GM12874 (cell line): ENCODE measurements at regions not wholly inside any gene's neighbourhood (a gene's known extent, or its start where the extent isn't known, plus 50 kb on each side); places are given as distances from the start of the nearest gene placed in this dataset.

Source experiments
- TF ChIP-seq, protein P1 (sequence below): IDR thresholded peaks from 2 replicates; pipeline ENCODE4 v1.5.1; 2011; ENCODE audit warnings: low read depth, mild to moderate bottlenecking, control low read depth, low read length, moderate library complexity; ENCODE audit not compliant: insufficient read depth

- TF ChIP-seq, protein P1, sequence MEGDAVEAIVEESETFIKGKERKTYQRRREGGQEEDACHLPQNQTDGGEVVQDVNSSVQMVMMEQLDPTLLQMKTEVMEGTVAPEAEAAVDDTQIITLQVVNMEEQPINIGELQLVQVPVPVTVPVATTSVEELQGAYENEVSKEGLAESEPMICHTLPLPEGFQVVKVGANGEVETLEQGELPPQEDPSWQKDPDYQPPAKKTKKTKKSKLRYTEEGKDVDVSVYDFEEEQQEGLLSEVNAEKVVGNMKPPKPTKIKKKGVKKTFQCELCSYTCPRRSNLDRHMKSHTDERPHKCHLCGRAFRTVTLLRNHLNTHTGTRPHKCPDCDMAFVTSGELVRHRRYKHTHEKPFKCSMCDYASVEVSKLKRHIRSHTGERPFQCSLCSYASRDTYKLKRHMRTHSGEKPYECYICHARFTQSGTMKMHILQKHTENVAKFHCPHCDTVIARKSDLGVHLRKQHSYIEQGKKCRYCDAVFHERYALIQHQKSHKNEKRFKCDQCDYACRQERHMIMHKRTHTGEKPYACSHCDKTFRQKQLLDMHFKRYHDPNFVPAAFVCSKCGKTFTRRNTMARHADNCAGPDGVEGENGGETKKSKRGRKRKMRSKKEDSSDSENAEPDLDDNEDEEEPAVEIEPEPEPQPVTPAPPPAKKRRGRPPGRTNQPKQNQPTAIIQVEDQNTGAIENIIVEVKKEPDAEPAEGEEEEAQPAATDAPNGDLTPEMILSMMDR = no peak
Observed at GRCh38 chr2:13669607-13670006, 952.9 kb downstream of the TRIB2 start.

DNA sequence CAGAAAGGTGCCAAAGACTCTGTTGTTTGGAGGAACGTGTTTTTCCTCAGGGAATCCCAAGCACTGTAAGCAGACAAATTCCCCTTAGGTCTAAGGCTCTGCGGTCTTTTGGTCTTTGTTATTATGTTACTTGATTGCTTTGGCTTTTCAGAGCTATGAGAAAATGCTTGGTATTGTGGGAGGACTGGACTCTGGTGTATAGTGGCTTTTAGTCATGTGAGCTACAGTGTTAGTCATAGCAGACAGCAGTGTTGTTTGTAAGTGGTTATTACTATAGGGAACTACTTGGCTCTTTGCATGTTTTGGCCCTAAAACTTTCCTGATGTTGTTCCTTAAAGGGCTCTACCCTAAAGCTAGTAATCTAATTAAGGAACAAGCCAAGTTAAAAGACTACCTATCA, 956.2 kb upstream of the LRATD1 start:
- TF ChIP-seq, protein P1 = no peak

- TF ChIP-seq, protein P1 = no peak
Observed at GRCh38 chr2:13681936-13682335, 950.6 kb upstream of the LRATD1 start.

- TF ChIP-seq, protein P1 = no peak
Observed at GRCh38 chr2:13682540-13683272, 949.8 kb upstream of the LRATD1 start.

DNA sequence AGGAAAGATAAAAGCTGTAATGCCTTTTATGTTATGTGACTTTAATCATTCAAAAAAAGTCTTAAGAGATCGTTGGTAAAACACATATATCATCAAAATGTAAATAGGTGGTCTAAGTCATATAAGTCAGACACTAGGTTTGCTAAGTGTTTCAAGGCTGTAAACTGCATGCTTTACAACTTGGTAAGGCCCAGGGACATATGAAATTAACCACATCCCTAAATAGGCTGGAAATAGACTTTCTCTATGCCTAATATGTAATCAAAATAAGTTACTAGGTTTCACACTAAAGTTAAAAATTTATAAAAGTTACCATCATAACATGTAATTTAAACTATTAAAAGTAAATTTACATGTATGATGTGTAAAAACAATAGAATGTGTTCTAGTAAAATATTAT, 946.3 kb upstream of the LRATD1 start:
- TF ChIP-seq, protein P1 = no peak

- TF ChIP-seq, protein P1 = no peak
Observed at GRCh38 chr2:13694673-13695072, 937.8 kb upstream of the LRATD1 start.

DNA sequence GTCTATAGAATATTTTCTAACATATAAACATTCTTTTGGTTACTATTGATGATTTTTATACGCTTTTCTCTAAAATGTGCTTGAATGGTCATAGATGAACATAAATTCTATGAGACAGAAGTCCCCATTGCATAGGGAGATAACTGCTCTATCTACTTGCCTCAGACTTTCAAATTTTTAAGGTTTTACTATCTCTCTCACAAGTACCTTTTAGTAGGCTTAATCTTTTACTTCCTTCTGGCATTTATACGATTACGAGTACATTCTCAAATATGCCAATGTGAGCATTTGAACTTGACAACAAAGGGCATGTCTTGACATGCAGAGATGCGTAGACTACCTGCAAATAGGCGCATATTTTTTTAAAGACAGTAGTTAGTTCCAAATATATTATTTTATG, 935.9 kb upstream of the LRATD1 start:
- TF ChIP-seq, protein P1 = no peak
